PFSK-1 (cell line): ENCODE measurements at regions not wholly inside any gene's neighbourhood (a gene's known extent, or its start where the extent isn't known, plus 50 kb on each side); places are given as distances from the start of the nearest gene placed in this dataset.

Experiments used
- FOXP2 ChIP-seq: optimal IDR thresholded peaks from 2 replicates; pipeline ENCODE3; 2011; ENCODE audit warnings: borderline replicate concordance, control low read depth, inconsistent platforms; ENCODE audit not compliant: insufficient read depth; ENCODE audit errors: extremely low read length, extremely low read depth
- POLR2AphosphoS5 ChIP-seq: IDR thresholded peaks from 2 replicates; pipeline ENCODE4 v1.6.1; 2012; ENCODE audit warnings: low read depth, mild to moderate bottlenecking, control low read depth, low read length, moderate library complexity
- REST ChIP-seq, 2 experiments: IDR thresholded peaks; 2 replicates each; pipeline versions ENCODE4 v1.6.1 to v1.8.0; 2011 to 2012; ENCODE audit warnings: low read depth in 2 of 2, low read length in 2 of 2, control low read depth in 1 of 2, inconsistent platforms in 1 of 2, mild to moderate bottlenecking in 1 of 2, moderate library complexity in 1 of 2; ENCODE audit not compliant: insufficient read depth in 1 of 2
- SIN3A ChIP-seq: IDR thresholded peaks from 2 replicates; pipeline ENCODE4 v1.6.1; 2012; ENCODE audit warnings: mild to moderate bottlenecking, low read length, moderate library complexity, borderline replicate concordance; ENCODE audit not compliant: insufficient read depth
- TAF1 ChIP-seq: IDR thresholded peaks from 2 replicates; pipeline ENCODE4 v1.6.1; 2012; ENCODE audit warnings: low read length, control low read depth, borderline replicate concordance; ENCODE audit not compliant: insufficient read depth

DNA sequence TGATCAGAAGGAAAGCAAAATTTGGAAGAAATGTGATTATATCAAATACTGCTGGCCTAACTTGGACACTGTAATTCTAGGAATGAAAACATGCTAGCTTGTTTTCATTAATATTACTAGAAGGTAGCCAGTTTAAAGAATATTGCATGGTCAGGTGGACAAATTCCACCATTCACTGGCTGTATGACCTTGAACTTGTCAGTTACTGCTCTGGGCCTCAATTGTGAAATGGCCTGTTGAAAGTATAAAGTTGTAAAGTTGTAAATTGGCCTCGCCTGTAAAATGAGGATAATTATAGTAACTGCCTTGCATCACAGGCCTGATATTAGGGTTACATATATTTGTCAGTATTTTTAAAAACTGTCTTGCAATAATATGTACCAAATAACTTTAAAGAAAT lies 398.4 kb upstream of the CHST9 start:
- no peak for TF ChIP-seq TAF1
- TF ChIP-seq FOXP2, result no peak
- no peak for TF ChIP-seq POLR2AphosphoS5
- TF ChIP-seq SIN3A, result no peak
- no peak for TF ChIP-seq REST (IDR thresholded peaks at IDR 0.05; ENCODE audit: insufficient read depth in 1 of 2, low read depth in 2 of 2, low read length in 2 of 2)

DNA sequence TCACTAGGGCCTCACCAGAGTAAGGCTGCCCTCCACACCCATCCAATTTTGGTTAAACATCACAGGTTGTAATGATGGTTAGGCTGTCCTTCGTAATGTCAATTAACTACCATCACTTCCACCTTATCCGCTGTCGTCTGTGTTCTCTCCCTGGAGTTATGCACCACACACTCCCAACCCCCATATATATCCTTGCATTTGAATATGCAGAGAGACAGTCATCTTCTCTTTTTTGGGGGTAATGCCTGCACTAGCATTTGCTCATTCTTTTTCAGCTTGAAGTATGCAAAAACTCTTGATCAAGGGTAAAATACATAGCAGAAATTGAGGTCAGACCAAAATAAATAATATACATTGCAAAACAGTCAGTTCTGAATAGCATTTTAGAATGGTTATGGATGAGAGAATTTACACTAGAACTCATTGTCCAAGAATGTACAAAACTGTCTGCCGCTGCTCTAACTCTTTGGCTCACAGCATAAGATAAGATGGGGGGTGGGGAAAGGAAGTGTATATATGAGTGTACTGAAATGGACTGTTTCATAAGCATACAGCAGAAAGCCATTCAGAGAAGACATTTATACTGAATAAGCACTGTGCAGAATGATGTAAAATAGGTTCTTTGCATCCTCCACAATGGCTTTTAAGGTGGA lies 397.8 kb upstream of the CHST9 start:
- no peak for TF ChIP-seq REST (IDR thresholded peaks at IDR 0.05; ENCODE audit: insufficient read depth in 1 of 2, low read depth in 2 of 2, low read length in 2 of 2)

- TF ChIP-seq TAF1 (no peak), REST (IDR thresholded peaks at IDR 0.05; ENCODE audit: insufficient read depth in 1 of 2, low read depth in 2 of 2, low read length in 2 of 2) (no peak), POLR2AphosphoS5 (no peak), SIN3A (no peak), FOXP2 (no peak)
Measured at GRCh38 chr18:27581296-27581904, 396.3 kb upstream of the CHST9 start.

DNA sequence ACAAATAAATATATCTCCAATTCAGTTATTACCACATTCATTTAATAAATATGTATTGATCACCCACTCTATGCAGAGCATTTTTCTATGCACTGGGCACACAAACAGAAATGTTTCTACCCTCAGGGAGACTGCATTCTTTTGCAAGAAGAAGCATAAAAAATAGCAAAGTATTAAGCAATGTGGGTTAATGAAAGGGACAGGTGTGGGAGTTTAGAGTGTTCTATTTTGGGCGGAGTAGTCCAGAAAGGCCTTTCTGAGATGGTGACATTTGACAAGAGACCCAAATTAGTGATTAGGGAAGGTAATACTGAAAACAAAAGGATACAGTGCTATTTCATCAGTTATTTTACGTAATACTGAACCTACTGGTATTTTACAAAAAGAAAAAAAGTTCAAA lies 394.3 kb upstream of the CHST9 start:
- no peak for TF ChIP-seq REST (IDR thresholded peaks at IDR 0.05; ENCODE audit: insufficient read depth in 1 of 2, low read depth in 2 of 2, low read length in 2 of 2)
- no peak for TF ChIP-seq FOXP2
- TF ChIP-seq TAF1, result no peak
- TF ChIP-seq SIN3A, result no peak
- no peak for TF ChIP-seq POLR2AphosphoS5

DNA sequence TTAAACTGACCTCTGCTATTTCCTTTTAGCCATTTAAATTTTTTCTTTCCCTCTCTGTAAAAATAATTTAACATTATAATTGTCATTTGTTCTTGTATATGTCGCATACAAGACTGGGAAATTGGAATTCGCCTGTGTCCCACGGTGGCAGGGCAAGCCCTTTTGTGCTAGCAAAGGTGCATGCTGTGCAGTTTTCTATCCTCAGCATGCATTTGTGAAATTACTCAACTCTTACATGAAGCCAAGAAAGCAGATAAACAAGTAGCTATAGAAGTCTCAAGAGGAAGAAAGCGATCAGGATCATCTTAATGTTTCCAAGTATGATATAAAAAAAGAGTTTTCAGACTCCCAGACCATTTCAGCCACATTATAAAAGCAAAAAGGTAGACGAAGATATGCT lies 392.6 kb upstream of the CHST9 start:
- no peak for TF ChIP-seq POLR2AphosphoS5
- TF ChIP-seq TAF1, result no peak
- no peak for TF ChIP-seq SIN3A
- no peak for TF ChIP-seq REST (IDR thresholded peaks at IDR 0.05; ENCODE audit: insufficient read depth in 1 of 2, low read depth in 2 of 2, low read length in 2 of 2)
- no peak for TF ChIP-seq FOXP2
